HEK293T (cell line): ENCODE measurements at regions not wholly inside any gene's neighbourhood (a gene's known extent, or its start where the extent isn't known, plus 50 kb on each side); places are given as distances from the start of the nearest gene placed in this dataset.

Source experiments
- CTCF ChIA-PET: fragments of 350-600 bp; formaldehyde crosslinking; extraction: SDS; loops from one replicate; lab custom pipeline; 2021; ENCODE audit warnings: antibody characterized with exemption, inconsistent platforms; lab: Yijun Ruan, JAX
- POLR2A ChIA-PET: fragments of 350-600 bp; formaldehyde crosslinking; extraction: SDS; loops from one replicate; lab custom pipeline; 2020; ENCODE audit warnings: antibody characterized with exemption, inconsistent platforms; lab: Yijun Ruan, JAX
- DNase-seq: peaks from one replicate; pipeline ENCODE4 v3.0.0; 2012; ENCODE audit warnings: mixed read lengths; ENCODE audit errors: extremely low spot score
- ARNT ChIP-seq: fragments of 450-650 bp; IDR thresholded peaks from 2 replicates; pipeline ENCODE4 v1.6.1; 2017; ENCODE audit warnings: mild to moderate bottlenecking
- BHLHE40 ChIP-seq: fragments of 450-650 bp; IDR thresholded peaks from 2 replicates; pipeline ENCODE4 v1.6.1; 2016; ENCODE audit warnings: mild to moderate bottlenecking, moderate library complexity, borderline replicate concordance
- CTBP1 ChIP-seq: fragments of 450-650 bp; IDR thresholded peaks from 2 replicates; pipeline ENCODE4 v1.6.1; 2016; ENCODE audit warnings: borderline replicate concordance
- ELF4 ChIP-seq: fragments of 450-650 bp; IDR thresholded peaks from 2 replicates; pipeline ENCODE4 v1.6.1; 2017; ENCODE audit warnings: antibody characterized with exemption
- FOXA1 ChIP-seq: fragments of 450-650 bp; IDR thresholded peaks from 2 replicates; pipeline ENCODE4 v1.6.1; 2016; ENCODE audit warnings: mild to moderate bottlenecking
- FOXK2 ChIP-seq: fragments of 450-650 bp; IDR thresholded peaks from 2 replicates; pipeline ENCODE4 v1.6.1; 2016; ENCODE audit warnings: mild to moderate bottlenecking
- FOXM1 ChIP-seq: fragments of 450-650 bp; IDR thresholded peaks from 2 replicates; pipeline ENCODE4 v1.6.1; 2017; ENCODE audit warnings: mild to moderate bottlenecking, borderline replicate concordance
- HDGF ChIP-seq: fragments of 450-650 bp; IDR thresholded peaks from 2 replicates; pipeline ENCODE4 v1.6.1; 2017; ENCODE audit warnings: antibody characterized with exemption, borderline replicate concordance
- L3MBTL2 ChIP-seq: fragments of 450-650 bp; conservative IDR thresholded peaks from 2 replicates; pipeline ENCODE4 v1.6.1; 2016; ENCODE audit warnings: mild to moderate bottlenecking
- LEF1 ChIP-seq: fragments of 450-650 bp; IDR thresholded peaks from 2 replicates; pipeline ENCODE4 v1.6.1; 2017; ENCODE audit warnings: mild to moderate bottlenecking, borderline replicate concordance
- NFRKB ChIP-seq: fragments of 450-650 bp; IDR thresholded peaks from 2 replicates; pipeline ENCODE4 v1.6.1; 2016; ENCODE audit warnings: mild to moderate bottlenecking, moderate library complexity
- SP1 ChIP-seq: fragments of 450-650 bp; IDR thresholded peaks from 2 replicates; pipeline ENCODE4 v1.6.1; 2017
- SUZ12 ChIP-seq: fragments of 450-650 bp; IDR thresholded peaks from 2 replicates; pipeline ENCODE4 v1.6.1; 2016; ENCODE audit warnings: mild to moderate bottlenecking
- TARDBP ChIP-seq: fragments of 450-650 bp; IDR thresholded peaks from 2 replicates; pipeline ENCODE4 v1.6.1; 2016
- ZNF384 ChIP-seq: fragments of 450-650 bp; IDR thresholded peaks from 2 replicates; pipeline ENCODE4 v1.6.1; 2016
- TF ChIP-seq, protein P1 (sequence below): fragments of 450-650 bp; IDR thresholded peaks from 2 replicates; pipeline ENCODE4 v1.6.1; 2016

DNA sequence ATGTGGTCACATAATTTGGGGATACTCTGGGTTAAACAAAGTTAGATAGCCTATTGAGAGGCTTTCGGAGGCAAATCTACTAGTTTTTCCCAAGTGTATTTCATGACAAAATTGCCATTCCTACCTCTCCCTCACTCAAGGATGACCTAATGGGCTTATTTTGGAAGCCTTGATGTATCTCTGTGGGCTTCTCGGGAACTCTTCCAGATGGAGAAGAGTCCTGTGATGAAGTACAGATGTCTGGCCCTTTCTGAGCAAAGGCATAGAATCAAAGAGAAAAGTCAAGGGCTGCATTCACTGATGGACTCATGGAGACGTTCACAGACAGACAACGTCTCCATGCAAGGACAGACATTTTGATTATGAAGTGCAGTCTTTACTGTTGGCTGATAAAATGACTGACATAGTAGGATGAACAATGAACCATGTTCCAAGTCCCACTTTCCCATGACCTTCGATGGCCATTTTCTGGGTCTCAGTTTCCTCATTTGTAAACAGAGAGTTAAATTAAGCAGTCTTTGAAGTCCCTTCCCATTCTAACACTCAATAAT, 347.2 kb upstream of the CD180 start:
- no peak for DNase-seq
- ChIA-PET POLR2A (no interaction called here), CTCF (no interaction called here)
- TF ChIP-seq LEF1 (no peak), SUZ12 (no peak), HDGF (no peak), TARDBP (no peak), L3MBTL2 (no peak), CTBP1 (no peak), ARNT (no peak)
- TF ChIP-seq, protein P1, sequence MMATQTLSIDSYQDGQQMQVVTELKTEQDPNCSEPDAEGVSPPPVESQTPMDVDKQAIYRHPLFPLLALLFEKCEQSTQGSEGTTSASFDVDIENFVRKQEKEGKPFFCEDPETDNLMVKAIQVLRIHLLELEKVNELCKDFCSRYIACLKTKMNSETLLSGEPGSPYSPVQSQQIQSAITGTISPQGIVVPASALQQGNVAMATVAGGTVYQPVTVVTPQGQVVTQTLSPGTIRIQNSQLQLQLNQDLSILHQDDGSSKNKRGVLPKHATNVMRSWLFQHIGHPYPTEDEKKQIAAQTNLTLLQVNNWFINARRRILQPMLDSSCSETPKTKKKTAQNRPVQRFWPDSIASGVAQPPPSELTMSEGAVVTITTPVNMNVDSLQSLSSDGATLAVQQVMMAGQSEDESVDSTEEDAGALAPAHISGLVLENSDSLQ, result no peak

DNA sequence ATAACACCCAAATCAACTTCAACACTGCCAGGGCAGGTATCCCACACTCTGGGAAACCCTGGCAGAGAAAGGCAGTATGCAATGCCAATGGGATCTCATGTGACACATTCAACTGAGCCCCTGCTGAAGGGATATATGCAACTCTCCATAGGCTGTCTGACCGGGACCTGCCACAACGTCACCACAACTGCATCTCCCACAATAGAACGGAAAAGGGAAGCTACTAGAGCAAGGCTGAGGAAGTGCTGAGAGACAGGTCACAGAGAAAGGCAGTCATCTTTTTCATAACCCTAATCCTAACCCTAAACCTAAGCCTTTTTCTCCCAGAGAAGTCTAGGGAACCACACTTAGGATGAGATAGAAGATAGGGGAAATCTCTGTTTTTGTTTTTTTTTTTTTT, 345.9 kb upstream of the CD180 start:
- ChIA-PET CTCF (no interaction called here), POLR2A (no interaction called here)
- TF ChIP-seq, protein P1, result no peak
- no peak for TF ChIP-seq ZNF384
- no peak for DNase-seq

DNA sequence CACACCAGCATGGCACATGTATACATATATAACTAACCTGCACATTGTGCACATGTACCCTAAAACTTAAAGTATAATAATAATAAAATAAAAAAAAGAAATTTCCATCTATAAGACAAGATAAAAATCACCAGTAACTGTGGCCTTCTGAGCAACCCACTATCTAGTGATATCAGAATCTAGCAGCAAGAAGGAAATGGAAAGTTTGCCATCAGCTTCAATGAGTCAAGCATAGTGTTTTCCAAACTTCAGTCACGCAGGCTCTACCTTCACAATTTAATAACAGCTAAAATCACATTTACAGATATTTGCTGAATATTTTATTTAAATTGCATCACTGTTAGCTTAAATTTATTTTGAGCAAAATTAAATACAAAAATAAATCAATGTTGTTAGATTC, 345.3 kb upstream of the CD180 start:
- no peak for DNase-seq
- ChIA-PET CTCF (no interaction called here), POLR2A (no interaction called here)
- no peak for TF ChIP-seq CTBP1
- no peak for TF ChIP-seq LEF1
- no peak for TF ChIP-seq BHLHE40
- no peak for TF ChIP-seq FOXA1
- TF ChIP-seq NFRKB, result no peak
- no peak for TF ChIP-seq L3MBTL2
- no peak for TF ChIP-seq ELF4
- no peak for TF ChIP-seq TARDBP
- no peak for TF ChIP-seq FOXM1
- no peak for TF ChIP-seq SP1
- TF ChIP-seq ARNT, result no peak
- TF ChIP-seq ZNF384, result no peak

DNA sequence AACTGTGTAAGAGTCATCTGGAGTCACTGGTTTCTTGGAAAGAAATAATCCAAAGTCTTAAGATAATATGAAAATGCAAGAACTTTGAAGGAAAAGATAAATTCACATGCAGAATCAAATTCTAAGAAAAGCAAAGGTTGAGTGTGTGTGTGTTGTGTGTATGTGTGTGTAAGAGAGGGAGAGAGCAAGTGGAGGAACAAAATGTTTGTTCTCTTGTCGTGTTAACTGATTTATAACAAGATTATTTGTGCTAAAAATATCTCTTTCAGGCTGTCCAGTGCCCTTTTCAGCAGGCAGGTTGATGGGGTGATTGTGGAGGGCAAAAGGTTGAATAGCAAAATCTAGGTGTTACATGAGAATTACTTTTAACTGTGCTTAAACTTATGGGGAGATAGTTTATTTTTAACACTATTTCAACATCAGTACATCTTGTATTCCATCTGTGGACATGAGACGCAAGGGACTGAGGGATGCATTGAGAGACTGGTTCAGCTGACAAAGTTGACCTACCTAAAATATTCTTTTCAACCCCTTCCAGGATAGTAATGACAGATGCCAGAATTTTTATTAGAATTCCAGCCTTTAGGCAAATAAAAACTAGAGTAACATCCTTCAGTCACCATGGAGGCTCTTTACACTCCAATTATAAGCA, 342.4 kb upstream of the CD180 start:
- TF ChIP-seq FOXA1 (no peak), SUZ12 (no peak), FOXM1 (no peak)
- TF ChIP-seq, protein P1, result no peak
- POLR2A ChIA-PET, result no interaction called here
- no peak for DNase-seq
- CTCF ChIA-PET, result no interaction called here

DNA sequence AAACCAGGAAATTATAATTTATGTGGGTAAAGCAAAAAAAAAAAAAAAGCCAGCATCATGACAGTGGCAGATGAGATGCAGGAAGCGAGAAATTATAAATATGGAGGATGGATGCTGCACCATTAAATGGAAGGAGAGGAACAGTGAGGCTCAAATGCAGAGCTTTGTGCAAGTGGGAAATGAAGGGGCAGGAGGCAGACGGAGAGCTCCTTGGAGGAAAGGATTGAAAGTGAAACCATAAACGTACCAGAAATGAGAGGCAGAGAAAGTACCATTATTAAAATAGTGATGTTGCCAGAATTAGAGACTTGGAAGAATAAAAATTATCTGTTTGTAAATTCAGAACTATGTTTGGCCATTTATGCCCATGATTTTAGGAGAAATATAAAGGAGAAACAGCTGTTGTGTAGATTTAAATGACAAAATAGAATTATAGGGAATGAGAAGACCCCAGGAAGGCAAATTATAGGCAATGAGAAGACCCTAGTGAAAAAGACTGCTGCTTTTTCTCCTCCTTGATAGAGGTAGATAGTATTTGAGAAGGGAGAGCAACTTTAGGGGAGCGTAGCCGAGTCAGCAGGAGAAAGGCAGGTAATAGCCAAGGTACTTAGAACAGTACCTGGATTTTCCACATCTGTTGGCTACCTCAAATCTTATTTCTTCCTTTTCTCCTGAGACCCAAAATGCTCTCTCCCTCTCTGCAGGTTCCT, 341.0 kb upstream of the CD180 start:
- ChIA-PET CTCF (no interaction called here), POLR2A (no interaction called here)
- TF ChIP-seq, protein P1, result no peak
- no peak for DNase-seq

DNA sequence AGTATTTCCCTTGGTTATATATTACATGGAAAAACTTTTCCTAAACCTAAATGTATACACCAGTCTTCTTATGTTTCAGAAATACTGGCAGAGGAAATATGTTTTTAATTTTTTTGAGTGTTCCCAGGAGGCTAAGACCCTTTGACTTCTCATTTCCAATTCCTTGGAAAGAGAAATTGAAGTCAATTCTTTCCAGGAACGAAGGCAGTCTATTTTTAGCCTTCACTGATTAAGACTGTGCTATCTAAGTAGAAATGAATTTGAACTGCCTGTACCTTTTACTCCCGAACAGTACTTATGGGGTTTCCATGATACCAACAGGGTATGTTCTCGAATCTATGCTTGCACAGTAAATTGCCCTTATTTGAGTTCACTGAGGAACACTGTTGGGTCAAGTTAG, 340.3 kb upstream of the CD180 start:
- ChIA-PET CTCF (no interaction called here), POLR2A (no interaction called here)
- DNase-seq, result no peak
- TF ChIP-seq FOXK2 (no peak), SP1 (no peak), HDGF (no peak), FOXM1 (no peak), L3MBTL2 (no peak), ELF4 (no peak), FOXA1 (no peak), TARDBP (no peak)
- TF ChIP-seq, protein P1, result no peak
